HG02678 (cell line): ENCODE measurements at regions not wholly inside any gene's neighbourhood (a gene's known extent, or its start where the extent isn't known, plus 50 kb on each side); places are given as distances from the start of the nearest gene placed in this dataset.

Experiments
- ATAC-seq: cut with Tn5 transposase; IDR thresholded peaks from one replicate; pipeline ENCODE4 v1.9.1; 2021; ENCODE audit warnings: mild to moderate bottlenecking, moderate library complexity; ENCODE audit not compliant: unreplicated experiment

DNA sequence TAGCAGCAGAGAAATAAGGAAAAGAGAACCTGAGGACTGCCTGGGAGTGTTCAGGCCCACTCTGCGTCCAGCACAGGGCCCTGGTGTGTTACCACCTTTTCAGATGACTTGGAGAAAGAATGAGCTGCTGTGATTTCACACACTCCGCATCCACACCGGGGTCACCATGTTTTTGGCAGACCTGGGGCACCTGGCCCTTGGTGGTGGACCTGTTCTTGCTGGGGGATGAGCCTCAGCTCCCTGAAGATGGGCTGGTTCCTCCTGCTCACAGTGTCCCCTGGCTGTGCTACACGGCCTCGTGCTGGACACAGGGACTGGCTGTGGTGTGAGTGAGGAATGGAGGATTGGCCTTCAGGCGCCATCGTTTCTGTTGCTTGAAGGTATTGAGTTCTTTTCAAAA lies 1381.4 kb downstream of the TBC1D22A start:
- ATAC-seq: no peak

DNA sequence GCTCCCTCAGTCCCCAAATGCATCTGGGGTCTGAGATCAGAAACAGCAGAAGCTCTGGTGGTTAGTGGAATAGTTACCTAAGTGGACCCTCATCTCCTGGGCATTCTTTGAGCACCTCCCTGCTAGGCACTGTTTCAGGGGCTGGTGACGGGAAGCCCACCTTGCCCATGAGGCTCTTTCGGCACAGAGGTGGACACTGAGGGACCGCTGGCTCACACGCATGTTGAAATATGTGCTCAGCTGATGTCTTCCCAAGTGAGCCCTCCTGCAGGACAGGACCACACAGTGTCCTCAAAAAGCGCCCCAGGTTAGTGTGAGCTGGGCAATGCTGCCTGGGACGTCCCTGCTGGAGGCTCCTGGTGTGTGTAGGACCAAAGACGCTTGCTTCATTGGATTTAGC lies 1379.9 kb downstream of the TBC1D22A start:
- no peak for ATAC-seq

DNA sequence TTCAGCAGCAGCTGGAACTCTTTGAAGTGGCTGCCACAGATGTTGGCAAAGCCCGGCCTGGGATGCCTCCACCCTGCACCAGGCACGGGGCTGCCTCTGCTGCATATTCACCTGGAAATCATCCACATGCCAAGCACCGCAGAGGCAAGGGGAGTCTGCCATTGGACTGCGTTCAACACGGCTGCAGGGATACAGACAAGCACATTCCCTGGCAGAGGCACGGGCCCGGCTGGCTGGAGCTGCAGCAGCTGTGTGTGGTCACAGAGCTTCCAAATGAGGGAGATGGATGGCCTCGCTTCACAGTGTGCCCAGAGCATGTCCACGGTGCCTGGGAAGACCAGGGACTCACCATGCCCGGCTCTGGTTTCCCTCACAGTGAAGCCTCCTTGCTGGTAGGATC lies 1378.9 kb downstream of the TBC1D22A start:
- ATAC-seq: no peak

DNA sequence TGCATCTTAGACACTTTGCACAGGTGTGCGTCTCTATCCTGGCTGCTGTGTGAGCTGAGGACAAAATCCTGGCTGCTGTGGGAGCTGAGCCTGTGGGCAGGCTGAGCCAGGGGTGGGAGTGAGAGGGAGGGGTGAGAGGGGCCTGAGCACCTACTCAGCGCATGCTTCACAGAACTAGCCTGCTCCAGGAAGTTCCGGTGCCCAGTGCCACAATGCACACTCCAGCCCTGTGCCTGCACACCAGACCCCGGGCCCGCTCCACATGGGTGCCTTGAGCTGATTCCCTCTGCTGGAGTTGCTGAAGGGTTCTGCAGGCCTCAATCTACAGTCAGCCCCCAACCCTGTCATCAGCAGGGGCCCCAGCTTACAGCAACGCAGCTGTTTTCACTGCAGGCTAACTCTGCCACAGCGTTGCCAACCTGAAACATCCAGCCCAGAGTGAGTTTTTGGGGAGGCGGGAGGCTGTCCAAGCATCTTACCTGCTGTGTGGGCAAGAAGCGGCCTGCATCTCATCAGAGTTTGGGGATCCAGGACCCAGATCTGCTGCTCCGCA lies 1377.9 kb downstream of the TBC1D22A start:
- no peak for ATAC-seq

DNA sequence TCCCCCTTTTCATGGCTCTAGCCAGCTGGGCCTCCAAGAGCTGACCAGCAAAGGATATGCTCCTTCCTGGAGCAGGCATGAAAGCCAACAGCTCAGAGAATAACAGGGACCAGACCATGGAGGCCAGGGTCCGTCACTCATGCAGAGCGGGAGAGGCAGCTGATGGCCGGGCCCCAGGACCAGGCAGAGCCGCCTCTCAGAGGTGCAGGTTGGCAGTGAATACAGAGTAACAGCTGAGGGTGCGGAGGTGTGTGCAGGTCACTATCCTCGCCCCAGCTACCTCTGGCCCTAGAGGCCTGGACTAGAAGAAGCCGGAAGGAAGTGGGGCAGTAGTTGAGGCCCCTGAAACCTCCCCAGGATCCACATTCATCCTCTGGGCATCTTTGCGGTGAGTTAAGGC lies 1377.3 kb downstream of the TBC1D22A start:
- ATAC-seq: no peak

DNA sequence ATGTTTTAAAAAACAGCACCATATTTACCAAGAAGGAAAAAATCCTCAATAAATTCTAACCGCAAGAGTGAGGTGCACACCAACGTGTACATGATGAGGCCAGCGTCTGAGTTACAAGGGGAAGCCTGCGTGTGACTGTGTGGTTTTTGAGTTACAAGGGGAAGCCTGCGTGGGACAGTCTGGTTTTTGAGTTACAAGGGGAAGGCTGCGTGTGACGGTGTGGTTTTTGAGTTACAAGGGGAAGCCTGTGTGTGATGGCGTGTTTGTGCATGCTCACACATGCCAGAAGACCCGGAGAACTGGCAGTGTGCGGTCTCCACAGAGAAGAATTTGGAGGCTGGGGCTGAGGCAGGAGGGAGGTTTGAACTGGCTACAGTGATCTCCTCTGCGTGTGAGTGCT lies 1376.4 kb downstream of the TBC1D22A start:
- no peak for ATAC-seq

DNA sequence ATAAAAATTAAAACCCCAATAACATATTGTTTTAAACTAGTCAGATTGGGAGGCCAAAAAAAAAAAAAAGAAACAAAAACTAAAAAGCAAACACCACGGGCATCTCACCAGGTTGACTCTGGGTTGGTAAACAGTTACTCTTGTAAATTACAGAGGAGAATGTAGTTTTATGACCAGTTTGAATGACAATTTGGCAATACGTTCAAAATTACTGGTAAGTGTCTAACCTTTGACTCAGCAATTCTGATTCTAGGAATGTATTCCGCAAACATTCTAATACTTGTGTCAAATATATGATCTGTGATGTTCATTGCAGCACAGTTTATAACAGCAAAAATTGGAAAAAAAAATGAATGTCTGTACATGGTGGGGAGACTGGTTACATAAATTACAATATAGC lies 1376.0 kb downstream of the TBC1D22A start:
- ATAC-seq: no peak

DNA sequence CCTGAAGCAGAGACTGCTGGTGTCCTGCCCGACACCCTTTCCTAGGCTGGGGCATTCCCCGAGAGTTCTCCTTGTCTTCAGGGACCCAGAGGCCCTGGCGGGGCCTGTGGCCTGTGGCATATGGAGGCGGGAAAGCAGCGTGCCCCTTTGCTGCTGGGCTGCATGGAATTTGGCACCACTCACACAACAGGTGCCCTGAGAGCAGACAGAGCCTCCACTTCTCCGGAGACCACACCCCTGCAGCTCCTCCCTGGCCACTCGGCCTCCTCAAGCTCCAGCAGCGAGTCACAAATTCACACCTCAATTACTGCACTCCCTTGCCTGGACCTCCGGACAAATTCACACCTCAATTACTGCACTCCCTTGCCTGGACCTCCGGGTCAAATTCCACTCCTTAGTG lies 1375.2 kb downstream of the TBC1D22A start:
- no peak for ATAC-seq

DNA sequence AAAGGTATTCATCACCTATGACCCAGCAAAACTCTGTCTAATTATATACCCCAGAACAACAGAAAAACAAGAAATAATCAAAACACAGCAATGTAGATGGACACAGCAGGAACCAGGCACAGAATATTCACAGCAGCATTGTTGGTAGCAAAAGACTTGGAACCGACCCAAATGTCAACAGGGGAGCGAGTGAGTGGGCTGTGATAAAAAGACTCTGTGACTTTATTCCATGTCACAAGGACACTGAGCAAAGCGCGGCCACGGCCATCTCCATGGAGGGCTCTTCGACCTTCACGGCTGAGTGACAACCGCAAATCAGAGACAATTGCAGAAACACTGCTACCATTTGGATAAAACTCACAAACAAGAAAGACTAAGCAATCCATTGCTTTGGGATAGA lies 1373.1 kb downstream of the TBC1D22A start:
- no peak for ATAC-seq

DNA sequence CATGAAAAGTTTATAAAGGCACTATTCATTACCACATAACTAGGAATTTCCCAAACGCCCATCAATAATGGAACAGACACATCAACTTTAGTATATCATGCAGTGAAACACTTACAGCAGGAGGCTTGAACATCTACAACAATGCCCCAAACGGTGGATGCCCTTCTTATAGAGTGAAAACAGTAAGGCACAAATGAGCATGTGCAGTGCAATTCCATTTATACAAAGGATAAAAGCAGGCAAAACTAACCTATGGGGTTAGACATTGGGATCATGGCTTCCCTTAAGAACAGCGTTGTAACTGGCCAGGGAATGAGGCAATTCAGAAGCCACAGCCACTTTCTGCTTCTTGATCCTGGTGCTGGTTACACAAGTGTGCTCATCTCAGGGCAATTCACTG lies 1363.0 kb downstream of the TBC1D22A start:
- no peak for ATAC-seq

DNA sequence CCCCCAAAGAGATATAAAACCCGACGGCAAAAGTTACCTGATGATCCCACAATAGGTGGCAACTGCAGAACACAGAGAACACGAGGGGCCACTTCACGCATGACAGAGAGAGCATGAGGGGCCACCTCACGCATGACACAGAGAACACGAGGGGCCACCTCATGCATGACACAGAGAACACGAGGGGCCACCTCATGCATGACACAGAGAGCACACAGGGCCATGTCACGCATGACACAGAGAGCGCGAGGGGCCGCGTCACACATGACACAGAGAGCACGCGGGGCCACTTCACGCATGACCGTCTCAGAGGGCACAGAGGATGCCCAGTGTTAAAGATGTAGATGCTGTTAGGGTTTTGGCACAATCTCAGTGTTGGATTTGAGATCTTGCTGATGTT lies 1359.5 kb downstream of the TBC1D22A start:
- ATAC-seq: no peak

DNA sequence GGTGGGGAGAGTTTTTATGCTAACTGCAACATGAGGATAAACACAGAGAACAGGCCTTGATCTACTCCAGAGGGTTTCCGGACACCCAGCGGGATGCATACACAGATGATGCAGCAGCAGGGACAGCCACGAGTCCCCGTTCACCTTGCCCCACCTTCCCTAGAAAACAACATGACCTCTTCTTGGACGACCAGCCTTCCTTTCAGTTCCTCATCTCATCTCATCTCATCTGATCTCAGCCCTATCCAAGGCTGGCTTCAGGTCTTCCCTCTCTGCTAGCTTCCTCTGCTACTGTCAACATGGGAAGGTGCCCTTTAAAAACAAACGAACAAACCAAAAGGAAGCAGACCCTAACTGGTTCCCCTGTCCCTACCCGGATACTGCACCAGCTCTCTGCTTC lies 1356.2 kb downstream of the TBC1D22A start:
- no peak for ATAC-seq

DNA sequence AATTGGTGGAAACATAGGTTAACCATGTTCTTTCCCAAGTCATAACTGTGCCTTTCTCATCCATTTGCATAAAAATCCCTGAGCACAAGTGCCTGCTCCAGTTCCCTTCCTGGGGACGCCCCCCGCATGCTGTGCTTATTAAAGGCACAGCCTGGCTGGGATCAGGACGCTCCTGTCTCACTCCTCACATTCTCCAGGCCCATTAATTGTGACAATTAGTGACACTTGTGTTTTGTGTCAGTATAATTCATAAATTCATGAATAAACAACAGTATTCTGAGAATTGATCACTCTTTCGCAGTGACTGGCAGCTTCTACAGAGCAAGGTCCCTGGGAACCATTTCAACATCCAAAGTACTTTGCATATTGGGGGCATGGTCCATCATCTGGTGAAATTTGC lies 1354.4 kb downstream of the TBC1D22A start:
- ATAC-seq: no peak

DNA sequence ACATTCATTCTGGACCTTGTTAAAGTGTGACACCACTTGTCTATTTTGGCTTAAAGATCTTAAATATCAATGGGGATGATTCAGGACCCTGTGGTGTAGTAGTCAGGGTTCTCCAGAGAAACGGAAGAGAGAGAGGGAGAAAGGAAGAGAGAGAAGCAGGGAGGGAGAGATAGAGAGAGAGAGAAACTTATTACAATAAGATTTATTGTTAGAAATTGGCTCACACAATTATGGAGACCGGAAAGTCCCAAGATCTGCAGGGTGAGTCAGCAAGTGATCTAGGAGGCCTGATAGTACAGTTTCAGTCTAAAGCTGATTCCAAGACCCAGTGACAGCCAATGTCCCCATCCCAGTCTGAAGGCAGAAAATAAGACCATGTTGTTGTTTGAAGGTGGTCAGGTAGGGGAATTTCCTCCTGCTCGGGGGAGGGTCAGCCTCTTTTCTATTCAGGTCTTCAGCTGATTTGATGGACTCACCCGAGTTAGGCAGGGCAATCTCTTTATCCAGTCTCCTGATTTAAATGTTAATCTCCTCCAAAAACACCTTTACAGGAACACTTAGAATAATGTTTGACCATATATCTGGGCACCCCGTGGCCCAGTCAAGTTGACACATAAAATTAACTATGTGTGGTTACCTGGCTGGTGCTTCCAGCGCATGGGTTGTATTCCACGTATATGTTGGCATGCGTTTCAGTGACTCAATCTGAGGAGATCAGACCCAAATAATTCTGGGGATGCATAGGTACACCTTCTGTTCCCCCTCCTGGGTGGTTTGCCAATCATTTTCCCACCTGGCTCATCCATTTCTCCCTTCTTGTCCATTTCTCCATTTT lies 1350.5 kb downstream of the TBC1D22A start:
- no peak for ATAC-seq

DNA sequence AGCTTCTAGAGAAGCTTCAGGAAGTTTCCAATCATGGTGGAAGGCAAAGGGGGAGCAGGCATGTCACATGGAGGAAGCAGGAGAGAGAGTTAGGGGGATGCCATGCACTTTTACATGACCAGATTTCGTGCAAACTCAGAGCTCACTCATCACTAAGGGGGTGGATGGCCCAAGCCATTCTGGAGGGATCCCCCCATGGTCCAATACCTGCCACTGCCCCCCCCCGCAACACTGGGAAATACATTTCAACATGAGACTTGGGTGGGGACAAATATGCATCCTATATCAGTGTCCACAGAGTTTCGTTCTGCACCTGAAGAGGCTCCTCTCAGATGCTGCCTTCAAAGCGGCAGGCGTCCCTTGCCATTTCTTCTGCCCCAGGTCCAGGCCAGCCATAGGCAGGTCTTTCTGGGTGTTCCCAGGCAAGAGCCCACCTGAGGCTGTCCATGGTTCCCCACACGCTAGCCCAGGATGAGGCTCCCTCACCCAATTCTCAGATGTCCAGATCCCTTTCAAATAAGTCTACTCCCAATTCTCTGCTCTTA lies 1344.3 kb downstream of the TBC1D22A start:
- no peak for ATAC-seq

DNA sequence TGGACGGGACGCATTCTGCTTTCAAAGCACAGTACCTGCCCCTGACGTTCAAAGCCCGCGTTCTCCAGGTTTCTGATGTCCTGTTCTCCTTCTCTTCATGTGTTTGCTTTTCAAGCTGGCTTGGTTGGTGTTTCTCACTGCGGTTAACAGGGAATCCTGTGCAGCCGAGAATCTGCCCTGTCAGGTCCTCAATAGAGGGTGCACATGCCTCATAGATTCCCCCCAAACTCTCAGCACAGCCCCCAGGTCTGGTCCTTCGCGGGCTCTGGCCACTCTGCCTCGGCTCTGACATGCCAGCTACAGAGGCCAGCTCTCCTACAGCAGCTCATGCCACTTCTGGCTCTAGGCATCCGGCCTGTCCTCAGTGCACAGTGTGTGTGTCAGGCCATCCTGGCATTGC lies 1343.8 kb downstream of the TBC1D22A start:
- ATAC-seq: no peak

DNA sequence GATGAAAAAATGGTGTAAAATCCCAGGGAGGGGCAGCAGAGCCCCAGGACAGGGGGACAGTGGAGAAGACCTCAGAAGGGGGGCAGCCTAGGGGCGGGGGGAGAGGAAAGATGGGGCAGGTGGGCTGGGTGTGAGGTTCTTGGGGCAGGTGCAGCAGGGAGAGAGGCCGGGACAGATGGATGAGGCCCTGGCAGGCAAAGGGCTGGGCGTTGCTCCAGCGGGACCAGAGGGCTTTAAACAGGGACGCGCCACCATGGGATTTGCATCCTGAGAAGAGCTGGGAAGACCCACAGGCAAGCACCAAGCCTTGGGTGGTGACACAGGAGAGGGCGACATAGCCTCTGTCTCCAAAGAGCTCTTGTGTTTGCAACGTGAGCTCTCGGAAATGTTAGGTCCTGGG lies 1342.8 kb downstream of the TBC1D22A start:
- ATAC-seq: no peak

DNA sequence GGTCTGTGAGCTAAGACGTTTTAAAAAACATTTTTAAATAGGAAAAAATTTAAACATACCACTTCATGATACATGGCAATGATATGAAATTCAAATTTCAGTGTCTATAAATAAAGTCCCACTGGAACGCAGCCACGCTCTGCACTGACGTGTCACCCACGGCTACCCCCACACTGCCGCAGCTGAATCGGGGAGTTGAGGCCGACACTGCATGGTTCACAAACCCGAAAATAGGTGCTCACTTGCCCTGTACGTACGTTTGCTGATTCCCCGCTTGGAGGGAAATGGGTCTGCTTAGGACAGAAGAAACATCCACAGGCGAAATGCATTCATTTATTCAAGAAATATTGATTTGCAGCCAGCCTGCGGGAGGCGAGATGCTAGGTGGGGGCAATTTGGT lies 1342.3 kb downstream of the TBC1D22A start:
- ATAC-seq: no peak

DNA sequence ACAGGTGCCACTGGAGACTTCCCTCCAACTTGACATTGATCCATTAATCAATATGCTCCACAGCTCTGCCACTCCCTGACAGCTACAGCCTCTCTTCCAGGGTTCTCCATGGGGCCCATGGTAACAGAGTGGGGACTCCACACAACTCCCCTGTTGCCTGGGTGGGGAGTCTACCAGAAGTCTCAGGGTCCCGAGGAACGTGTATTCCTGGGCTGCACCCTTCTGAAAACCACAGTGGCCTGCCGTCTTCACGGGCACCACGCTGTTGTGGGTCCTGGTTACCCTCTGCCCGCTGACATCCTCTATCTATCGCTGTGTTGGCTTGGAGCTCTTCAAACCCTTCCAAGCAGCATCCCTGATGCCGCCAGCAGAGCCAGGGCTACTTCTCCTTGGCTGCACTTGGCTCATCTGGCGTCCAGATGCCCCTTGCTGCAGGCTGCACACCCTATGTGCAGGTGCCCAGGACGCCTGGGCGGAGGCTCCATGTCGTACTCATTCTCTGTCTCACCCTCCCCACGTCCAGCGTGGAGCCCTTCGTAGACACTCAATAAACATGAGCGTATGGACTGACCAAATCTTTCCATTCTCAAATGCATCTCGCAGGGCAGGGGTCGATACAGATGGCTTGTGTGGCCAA lies 1341.8 kb downstream of the TBC1D22A start:
- ATAC-seq: no peak

DNA sequence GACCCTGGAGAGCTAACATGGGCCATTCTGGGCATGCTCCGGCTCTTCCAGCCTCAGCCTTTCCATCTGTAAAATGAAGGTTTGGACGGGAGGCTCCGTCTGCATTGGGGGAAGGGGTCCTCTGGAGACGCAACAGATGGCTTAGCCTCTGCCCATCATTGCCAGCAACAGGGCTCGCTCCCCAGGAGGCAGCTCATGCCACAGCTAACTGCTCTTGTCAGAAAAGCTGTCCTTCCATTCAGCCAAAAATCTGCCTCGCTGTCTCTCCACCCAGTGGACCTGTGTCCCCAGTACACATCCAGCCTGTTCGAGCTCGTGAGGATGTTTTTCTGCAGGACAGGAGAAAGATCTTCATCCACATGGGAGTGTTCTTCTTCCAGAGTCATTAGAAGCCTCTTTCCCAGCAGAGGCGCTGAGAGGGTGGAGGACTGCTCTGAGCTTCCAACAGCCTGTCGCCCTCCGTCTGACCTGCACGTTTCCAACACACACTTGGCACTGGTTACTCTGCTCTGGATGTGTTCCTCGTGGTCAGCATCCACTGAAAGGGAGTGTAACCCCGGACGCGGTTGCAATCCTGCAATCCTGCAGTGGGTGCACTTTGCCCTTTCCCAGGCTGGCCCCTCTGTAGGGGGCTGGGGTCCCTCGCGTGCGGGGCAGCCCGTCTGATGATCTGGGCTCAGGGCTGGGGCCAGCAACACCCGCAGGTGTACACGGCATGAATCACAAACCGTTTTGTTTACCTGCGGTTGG lies 1340.9 kb downstream of the TBC1D22A start:
- no peak for ATAC-seq

DNA sequence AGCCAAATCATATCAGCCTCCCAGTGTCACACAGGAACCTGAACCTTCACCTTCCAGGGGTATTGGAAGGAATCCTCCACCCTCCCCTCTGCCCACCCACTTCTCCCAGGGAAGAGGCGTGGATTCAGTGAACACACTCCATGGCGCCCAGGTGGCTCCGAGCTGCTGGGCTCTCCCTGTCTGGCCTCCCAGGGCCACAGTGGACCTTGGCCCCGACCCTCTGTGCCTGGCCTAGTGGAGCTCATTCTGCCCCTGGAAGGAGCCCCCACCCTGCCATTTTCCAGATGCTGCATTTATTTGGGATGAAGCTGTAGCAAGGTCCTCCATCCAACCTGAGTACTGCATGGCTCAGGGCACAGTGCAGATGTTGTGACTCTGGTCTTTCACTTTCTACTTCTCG lies 1340.1 kb downstream of the TBC1D22A start:
- no peak for ATAC-seq
